Islet of Langerhans (tissue), 1 donor: ENCODE measurements at regions not wholly inside any gene's neighbourhood (a gene's known extent, or its start where the extent isn't known, plus 50 kb on each side); places are given as distances from the start of the nearest gene placed in this dataset.
"Not testable (repeated sequence)": the region's sequence is repeated elsewhere in the genome, so short reads cannot be mapped to it uniquely, and the experiment has no call there.

Source experiments
- FAIRE-seq: peaks from one replicate; lab custom pipeline; 2011; peaks lifted over from hg19 to GRCh38; lab: Jason Lieb, UNC

DNA sequence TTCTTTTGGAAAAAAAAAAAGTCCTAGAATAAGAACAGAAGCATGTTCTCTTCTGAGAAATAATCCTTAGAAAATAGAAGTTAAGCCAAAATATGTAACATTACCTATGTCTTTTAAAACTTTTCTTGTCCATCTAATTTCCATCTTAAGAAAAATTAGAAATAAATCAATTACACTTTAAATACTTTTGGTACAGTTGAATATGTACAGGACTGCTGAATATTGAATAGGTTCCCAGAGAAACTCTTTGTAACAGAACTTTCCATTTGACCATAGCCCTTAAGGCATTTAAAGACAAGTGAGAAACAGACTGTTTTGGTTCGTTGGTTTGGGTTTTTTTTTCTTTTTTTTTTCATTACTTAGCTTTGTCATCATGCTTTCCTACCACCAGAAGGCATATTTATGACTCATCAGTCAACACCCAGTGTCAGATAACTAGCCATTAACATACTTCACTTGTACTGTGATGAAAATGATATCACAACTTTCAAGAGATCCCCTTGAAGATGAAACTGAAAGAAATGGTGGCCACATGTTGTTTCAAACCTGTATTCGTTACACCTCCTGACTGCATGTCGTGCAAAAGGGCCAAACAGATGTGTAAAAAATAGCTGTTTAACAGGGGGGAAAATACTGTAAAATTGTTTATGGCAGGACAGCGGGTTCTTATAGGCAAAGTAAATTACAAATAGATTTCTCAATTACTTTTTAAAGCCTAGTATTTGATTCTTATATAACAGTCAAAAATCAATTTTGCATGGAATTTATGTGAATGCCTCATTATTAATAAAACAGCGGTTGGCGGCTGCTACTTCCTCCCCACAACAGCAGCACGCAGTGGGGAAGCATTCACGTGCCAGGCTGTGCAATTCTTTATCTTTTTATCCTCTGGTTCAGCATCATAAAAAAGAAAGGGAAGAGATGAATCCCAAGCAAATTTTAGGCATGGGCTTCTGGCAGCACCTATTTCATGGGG, 280.7 kb upstream of the HNRNPA3 start:
- peak; percentile 72 for FAIRE-seq

DNA sequence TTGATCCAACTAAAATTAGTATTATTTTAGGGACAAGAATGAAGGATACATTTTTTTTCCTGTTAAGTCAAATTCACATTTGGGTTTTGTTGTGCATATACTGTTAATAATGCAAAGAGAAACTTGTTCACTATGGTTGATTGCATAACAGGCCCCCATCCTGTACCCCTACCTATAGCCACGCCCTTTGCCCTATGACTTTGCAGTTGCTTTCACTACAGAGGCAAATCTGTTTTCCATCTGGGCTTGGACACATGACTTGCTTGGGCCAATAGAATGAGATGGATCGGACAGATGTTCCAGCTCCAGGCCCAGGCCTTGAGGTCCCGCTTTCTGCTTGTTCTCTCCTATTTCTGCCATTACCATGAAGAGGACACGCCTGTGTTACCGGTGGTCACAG, 278.5 kb upstream of the HNRNPA3 start:
- FAIRE-seq = no peak

DNA sequence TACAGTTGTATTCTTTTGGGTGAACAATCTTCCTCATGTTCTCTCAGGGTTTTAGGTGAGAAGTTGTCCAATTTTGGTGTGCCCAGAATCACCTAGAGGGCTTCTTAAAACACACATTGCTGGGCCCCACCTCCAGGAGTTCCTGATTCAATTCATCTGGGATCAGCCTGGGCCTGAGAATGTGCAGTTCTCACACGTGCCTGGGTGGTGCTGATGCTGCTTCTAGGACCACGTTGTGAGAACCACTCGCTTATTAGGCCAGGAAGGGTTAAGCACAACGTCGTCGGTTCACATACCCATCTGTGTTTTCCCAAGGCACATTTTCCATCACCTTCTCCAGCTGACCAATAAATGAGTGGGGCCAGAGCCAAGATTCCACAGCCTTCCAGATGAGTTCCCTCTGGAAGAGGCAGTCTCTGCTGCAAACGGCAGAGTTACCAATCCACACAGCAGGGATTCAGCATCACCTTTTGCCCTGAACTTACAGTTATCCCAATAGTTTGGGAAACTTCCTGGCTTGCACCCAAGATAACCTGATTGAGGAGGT, 277.7 kb upstream of the HNRNPA3 start:
- FAIRE-seq = no peak

DNA sequence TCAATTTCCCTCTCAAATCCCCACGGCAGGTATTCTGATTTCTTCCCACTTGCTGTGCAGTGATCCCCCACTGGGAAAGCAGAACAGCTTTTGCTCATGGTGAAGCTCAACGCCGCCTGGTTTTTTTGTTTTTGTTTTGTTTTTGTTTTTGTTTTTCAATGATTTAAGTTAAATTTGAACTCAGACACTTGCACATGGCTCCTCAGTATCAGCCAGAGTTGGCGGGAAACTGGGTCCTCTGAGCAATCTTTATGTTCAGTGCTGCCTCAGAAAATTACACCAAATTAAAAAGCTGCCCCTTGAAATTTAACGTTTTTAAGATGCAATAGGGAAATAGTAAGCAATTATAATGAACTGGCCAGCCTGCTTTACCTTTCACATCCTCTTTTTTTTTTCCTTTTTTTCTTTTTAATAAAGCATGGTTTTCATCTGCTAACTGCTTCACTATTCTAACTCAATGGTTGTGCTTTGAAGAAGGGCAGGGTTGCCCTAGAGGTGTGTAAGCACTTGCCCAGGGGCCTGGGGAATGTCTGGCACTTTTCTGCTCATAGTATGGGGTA, 277.0 kb upstream of the HNRNPA3 start:
- no peak for FAIRE-seq

DNA sequence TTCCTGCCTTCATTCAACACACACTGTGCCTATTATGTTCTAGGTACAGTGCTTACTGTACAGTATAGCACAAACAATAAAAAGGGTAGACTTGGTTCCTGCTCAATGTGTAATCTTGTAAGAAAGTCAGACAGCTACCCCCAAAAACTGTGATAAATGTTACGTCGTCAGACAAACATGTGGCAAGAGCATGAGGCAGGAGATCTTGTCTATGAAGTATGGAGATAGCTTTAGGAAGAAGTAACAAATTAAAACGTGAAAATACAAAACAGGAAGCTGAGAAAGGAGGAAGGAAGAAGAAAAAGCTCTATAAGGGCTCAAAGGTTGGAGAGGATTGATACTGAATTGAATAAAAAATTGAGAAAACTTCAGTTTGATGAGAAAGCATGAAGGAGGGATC, 276.2 kb upstream of the HNRNPA3 start:
- FAIRE-seq = no peak

DNA sequence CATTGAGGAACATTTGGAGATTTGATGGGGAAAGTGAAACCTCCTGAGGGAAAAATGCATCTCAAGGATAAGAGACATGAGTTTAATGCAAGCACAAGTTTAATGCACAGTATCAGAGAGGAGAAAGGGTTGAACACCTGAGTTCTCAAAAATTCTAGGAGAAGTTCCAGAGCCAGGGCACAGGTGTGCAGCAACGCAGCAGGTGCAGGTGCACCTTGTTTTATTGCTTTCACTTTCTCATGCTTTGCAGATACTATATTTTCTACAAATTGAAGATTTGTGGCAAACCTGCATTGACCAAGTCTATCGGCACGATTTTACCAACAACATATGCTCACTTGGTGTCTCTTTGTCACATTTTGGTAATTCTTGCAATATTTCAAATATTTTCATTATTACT, 267.6 kb upstream of the HNRNPA3 start:
- FAIRE-seq = no peak

DNA sequence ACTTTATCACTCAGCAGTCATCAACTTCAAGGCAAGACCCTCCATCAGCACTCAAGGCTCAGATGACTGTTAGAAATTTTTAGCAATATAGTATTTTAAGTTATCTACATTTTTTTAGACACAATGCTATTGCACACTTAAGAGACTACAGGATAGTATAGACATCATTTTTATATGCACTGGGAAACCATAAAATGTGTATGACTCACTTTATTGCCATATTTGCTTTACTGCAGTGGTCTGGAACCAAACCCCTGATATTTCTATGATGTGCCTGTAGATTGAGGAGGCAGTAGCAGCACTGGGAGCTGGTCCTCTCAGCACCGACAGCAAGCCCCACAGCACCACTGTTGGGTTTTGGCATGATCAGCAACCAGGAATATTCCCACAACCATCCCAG, 264.8 kb upstream of the HNRNPA3 start:
- no peak for FAIRE-seq

DNA sequence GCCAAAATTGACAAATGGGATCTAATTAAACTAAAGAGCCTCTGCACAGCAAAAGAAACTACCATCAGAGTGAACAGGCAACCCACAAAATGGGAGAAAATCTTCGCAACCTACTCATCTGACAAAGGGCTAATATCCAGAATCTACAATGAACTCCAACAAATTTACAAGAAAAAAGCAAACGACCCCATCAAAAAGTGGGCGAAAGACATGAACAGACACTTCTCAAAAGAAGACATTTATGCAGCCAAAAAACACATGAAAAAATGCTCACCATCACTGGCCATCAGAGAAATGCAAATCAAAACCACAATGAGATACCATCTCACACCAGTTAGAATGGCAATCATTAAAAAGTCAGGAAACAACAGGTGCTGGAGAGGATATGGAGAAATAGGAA, 261.4 kb upstream of the HNRNPA3 start:
- FAIRE-seq = not testable (repeated sequence)

DNA sequence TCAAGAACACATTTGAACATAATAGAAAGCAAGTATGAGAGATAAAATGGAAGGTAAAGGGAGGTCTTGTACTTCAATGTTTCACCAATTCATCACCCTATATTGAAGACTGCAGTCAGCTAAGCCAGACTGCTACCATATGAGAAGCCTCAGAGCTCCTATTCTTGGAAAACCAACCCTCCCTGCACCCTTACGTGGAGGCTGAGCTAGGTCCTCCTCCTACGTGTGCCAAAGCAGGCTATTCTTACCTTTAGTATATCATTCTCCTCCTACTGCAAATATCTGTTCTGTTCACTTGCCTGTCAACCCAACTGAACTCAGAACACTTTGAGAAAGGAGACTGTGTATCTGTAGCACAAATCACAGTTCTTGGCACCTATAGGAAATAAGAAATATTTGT, 255.8 kb upstream of the HNRNPA3 start:
- FAIRE-seq = no peak

DNA sequence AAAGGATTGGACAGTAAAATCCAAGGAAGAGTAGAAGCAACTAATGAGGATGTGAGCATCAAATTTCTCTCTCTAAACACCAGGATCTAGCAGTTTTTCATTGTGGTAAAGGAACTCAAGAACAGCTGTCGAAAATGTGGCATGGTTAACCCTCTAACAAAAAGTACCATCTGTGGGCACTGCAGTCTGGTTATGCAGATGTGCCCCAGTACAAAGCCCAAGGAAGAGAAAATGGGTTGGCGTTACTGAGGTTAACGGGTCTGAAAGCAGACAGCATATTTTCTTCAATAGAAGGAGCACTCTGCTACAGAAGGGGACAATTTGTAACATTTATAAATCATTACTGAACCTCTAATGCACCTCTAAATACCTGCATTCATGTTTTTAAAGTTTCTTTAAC, 253.0 kb upstream of the HNRNPA3 start:
- FAIRE-seq = no peak

DNA sequence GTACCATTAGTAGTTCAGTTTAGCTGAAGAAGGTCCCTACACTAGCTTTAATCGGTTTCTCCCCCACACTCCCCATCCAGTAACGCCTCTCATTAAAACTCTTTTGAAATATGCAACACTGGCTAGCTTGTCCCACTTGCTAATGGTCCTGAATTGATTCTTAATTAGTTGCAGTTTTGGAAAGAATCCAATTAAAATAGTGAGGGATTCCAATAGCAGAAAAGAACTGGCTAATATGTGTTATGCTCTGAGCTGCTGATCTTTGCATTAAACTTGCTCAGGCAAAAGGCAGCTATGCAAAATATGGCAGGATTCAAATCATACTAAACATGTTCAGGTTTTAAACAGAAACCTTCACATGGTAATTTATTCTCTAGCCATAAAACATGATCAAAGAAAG, 252.5 kb upstream of the HNRNPA3 start:
- no peak for FAIRE-seq

DNA sequence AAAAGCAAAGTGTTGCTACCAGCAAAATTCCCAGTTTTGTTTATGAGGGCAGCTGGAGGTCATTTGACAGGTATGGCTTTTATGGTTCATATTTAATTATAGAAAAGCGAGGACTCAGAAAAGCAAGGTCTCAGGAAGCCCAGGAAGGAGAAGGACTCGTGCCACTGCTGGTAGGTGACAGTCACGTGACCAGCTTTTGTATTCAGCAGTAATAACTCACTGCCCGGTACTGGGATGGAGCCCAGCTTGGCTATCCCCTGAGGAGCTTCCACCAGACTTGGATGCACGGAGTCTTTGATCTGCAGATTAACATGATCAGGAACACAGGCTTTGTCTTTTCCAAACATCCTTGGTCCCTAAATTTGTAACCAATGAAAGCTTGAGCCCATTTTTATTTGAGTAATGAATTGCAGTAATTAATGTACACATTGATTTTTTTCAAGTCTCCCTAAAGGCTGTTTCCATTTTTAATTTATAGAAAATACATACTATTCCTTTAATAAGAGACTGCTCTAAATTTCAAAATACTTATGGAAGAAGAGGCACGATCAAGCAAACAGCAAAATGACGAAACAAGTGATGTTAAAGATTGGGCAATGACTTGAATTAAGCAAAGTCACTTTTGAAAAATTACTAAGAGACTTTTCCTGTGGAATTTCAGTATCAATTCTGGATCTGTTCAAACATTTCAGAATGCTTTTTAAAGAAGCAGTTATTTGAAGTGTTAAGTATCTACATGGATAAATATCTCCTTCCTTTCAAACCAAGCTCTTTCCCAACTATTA, 251.7 kb upstream of the HNRNPA3 start:
- FAIRE-seq = no peak

DNA sequence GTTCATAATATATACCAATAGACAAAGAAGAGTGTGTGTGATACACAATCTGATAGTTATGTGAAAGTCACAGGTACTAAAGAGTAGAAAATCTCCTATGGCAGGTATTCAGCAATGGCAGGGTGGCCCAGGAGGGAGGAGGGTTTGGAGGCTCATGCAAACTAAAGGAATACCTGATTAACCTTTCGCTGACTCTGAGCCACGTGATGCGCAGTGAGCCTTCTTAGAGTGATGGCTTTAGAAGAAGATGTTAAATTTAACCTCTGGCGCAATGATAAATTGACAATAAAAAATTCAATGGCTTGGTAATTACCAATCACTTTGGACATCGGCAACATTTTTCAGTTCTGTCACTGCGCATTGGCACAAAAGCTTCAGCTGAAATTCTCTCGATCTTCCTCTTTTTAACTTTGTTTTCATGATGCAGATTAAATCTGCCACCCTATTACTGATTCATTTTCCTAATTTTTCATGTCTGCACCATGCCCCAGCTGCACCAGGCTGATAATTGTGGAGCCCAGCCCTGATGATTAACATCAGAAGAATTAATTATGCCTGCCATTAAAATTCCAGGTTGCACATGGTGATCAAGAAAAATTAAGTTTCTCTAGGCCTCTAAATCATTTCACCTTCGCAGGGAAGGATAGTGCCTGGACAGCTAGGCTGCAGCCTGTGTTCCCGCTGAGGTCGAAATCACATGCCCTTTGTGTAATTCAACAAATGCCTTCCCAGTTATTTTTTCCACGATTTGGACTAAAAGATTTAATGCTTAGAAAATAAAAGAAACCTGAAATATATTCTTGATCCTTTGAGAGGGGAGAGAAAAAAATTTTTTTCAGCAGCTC, 250.6 kb upstream of the HNRNPA3 start:
- FAIRE-seq = no peak

DNA sequence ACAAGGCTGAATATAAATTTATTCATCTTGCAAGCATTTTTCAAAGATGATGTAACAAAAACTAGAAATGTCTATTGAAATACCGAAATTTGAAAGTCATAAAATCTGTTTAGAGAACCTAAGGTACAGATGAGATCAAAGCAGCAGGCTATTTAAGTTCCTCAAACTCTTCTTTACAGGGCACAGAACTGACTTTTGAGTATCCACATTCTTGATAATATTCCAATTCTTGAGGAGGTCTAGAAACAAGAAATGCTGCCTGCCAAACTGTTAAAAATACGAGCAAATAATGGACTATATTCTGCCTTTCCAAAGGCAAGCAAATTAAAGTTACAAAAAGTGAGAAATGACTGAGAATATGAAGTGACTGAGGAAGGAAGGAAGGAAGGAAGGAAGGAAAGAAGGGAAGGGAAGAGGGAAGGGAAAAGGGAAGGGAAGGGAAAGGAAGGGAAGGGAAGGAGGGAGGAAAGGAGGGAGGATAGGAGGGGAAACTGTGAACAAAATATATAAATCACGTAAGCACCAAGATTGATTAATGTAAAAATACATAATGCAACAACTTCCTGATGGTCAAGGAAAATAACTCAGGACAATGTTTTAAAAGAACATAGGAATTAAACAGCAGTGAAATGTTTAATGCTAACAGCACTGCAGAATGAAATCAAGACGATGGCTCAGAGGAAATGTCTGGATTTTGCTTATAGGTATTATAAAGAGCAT, 248.9 kb upstream of the HNRNPA3 start:
- FAIRE-seq = no peak

DNA sequence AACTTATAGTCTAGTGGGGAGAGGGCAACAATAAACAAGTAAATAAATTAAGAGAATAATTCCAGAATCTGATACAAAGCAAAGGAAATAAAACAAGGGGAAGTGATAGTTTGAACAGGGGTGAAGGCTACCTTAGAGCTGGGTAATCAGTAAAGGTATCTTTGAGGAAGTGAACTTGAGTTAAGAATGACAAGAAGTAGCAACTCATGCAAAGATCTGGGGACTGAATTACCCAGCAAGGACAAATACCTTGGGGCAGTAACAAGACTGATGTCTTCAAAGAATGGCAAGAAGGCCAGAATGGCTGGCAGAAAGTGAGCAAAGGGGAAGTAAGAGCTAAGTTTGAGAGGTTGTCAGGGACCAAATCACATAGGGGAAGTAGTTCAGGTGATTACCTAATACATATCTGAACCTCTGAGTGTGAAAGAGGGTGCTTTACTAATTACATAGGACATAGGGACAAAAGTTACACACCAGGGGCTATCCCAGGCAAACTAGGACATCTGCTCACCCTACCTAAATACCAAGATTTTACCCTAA, 244.6 kb upstream of the HNRNPA3 start:
- no peak for FAIRE-seq

DNA sequence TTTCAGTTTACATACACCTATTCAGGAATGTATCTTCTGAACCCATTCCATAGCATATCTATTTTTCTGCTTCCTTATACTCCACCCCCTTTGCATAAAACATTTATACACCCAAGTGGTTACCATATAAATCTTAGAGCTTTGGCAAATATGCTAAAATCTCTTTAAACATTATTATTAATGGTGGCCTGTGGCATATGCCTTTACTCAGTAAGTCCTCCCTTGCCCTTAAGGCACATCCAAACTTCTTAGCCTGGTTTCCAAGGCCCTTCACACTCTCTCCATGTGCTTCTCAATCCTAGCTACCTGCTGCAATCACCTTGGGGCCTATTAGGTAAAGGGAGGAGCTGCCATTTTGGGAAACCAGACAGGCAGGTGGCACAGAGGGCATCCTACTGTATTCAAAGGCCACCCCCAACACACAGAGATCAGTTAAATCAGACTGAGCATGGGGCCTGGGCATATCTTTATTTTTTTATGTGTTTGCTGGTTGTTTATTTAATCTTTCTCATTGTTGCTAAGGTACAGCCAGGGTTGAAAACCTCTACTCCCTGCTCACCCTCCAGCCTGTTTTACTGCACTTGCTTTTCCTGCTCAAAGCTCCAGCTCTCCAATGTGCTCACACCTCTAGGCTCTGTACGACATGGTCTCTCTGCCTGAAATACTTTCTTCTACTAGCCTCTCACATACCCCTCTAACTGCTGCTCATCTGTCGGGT, 242.8 kb upstream of the HNRNPA3 start:
- no peak for FAIRE-seq

DNA sequence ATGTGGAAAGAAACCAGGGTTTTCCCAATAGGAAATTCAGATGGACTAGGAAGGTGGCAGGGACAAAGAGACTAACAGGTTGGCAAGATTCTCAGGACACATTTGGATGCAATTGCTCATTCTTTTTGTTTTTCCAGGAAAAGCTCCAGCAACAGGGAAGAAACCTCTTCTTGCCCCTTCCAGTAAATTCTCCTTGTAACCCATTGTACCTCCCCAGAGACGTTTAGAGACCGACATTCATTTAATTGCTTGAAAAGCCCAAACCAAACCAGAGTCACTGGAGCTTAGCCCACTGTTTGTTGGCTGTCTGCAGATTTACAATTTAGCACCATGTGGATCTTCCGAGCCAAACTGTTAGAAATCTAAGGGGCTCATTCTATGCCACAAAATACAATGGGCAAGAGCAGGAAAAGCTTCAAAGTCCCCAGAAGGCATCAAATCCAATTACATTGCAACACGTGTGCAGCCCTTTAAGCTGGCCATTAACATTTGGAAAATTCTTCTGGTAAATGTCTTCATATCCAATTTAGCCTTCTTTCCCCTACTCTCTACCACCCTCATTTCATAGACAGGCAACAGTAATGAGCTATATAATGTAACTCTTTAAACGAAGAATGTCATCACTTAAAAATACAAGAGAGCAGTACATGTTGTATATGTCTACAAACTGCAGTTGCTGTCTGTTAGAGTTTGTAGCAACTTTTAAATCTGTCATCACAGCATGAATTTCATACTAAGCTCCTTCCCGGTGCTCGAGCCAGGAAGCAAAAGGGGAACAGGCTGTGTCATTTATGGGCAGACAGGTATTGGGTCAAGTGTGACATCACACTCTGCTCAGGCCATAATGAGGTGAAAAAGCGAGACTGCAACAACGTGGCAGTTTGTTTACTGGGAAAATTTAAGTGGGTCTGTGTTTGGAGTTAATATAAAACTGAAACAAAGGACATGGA, 235.6 kb upstream of the HNRNPA3 start:
- FAIRE-seq = no peak

DNA sequence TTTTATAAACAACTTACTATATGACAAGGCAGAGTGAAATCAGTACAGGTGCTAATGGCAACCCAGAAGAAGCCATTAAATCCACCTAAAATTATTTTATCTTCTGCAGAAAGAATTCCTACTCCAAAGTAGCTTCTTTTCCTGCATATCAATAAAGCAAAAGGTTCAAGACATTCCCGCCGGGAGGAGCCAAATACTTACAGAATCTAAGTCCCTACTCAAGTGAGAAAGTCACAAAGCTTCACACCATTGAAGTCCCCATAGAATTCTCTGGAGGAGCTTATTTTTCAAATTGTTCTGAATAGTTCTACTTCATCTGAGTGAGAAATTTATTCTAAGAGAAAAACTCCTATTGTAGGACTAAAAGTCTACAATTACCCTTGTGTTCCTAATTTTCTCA, 233.7 kb upstream of the HNRNPA3 start:
- FAIRE-seq = no peak
